GM12892 (cell line): ENCODE measurements at regions not wholly inside any gene's neighbourhood (a gene's known extent, or its start where the extent isn't known, plus 50 kb on each side); places are given as distances from the start of the nearest gene placed in this dataset.

ENCODE experiments used
- POLR2A ChIP-seq: IDR thresholded peaks from 2 replicates; pipeline ENCODE4 v1.6.1; 2011; ENCODE audit warnings: low read depth, low read length, control low read depth
- POLR2AphosphoS5 ChIP-seq: IDR thresholded peaks from 2 replicates; pipeline ENCODE4 v1.6.1; 2011; ENCODE audit warnings: low read depth, low read length, control low read depth
- TAF1 ChIP-seq: IDR thresholded peaks from 2 replicates; pipeline ENCODE4 v1.6.1; 2011; ENCODE audit warnings: low read depth, mild to moderate bottlenecking, control low read depth, low read length, borderline replicate concordance

DNA sequence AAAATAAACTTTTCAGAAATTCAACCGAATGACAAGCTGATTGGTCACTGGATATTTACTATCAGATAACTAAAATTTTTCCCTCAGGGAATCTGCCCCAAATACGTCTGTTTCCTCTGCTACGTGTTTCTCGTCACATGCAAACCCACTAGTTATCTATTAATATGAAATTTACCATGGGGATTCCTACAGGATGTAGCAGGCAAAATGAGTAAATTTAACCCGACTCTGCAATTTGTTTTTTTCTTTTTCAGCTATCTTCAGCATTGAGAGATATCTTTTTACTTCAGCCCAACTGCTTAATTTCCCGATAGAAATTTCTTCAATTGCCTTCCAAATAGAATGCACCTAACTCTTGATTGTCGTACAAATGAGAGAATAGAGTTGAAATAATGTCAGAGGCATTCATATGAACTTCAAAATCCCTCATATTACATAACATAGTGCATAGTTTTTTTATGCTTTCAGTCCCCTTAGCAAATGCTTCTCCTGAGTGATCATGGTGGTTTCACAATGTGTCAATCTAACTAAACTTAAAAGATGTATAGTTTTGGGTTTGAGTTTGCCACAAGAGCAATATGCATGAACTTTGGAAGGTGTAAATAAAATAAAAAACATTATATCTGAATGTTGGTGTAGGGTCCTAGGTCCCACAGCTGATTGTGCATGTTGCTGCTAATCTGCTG, 913.1 kb upstream of the GRIA3 start:
- TF ChIP-seq POLR2AphosphoS5 (no peak), TAF1 (no peak), POLR2A (no peak)
